HepG2 (cell line): ENCODE measurements at regions not wholly inside any gene's neighbourhood (a gene's known extent, or its start where the extent isn't known, plus 50 kb on each side); places are given as distances from the start of the nearest gene placed in this dataset.

Experiments
- ATAC-seq: fragments of 200-7000 bp; cut with Tn5 transposase; 3 replicates; pipeline ENCODE4 v1.9.1; 2020; ENCODE audit warnings: mild to moderate bottlenecking, moderate library complexity
- BruUV-seq: library from RNA; stranded (reverse); fragments of 400-500 nt; replicated peaks from 2 replicates; lab custom pipeline; 2021; lab: Mats Ljungman, UMichigan
- CTCF ChIA-PET: fragments of 300-600 bp; formaldehyde crosslinking; extraction: SDS; loops from one replicate; lab custom pipeline; 2021; ENCODE audit warnings: low total read pairs, inconsistent platforms, low intra/inter-chr PET ratio; lab: Yijun Ruan, JAX
- POLR2A ChIA-PET: fragments of 350-600 bp; sonication (Branson Sonifier 250); formaldehyde crosslinking; loops from one replicate; lab custom pipeline; 2020; ENCODE audit warnings: antibody characterized with exemption, inconsistent platforms; lab: Yijun Ruan, JAX
- DNase-seq: peaks from one replicate; pipeline ENCODE4 v3.0.0-alpha.2; 2015; ENCODE audit warnings: low spot score
- FAIRE-seq: peaks from 3 replicates; lab custom pipeline; 2011; peaks lifted over from hg19 to GRCh38; lab: Jason Lieb, UNC
- H2AFZ ChIP-seq: one replicate; pipeline ENCODE4 v1.6.1; 2011; ENCODE audit warnings: low read length, inconsistent platforms
- H3K27ac ChIP-seq: fragments of 300-600 bp; 3 replicates; pipeline ENCODE4 v1.8.0; 2011; ENCODE audit warnings: mixed run types, mild to moderate bottlenecking, mixed read lengths, low read length, inconsistent platforms; ENCODE audit not compliant: insufficient read depth; ENCODE audit errors: extremely low read length
- H3K27me3 ChIP-seq, 2 experiments: fragments of 200-600 bp in 1 of 2; 2 replicates in 1 of 2; 3 replicates in 1 of 2; pipeline versions ENCODE4 v1.6.0 to v1.8.0; 2011; ENCODE audit warnings: low read length in 2 of 2, mild to moderate bottlenecking in 2 of 2, moderate library complexity in 2 of 2, inconsistent platforms in 1 of 2; ENCODE audit not compliant: insufficient read depth in 2 of 2, control insufficient read depth in 1 of 2
- H3K36me3 ChIP-seq, 2 experiments: fragments of 200-600 bp in 1 of 2; replicated peaks in 1 of 2; 2 replicates in 1 of 2; 3 replicates in 1 of 2; pipeline versions ENCODE4 v1.5.1 to v1.8.0; 2011; ENCODE audit warnings: low read length in 2 of 2, inconsistent platforms in 1 of 2; ENCODE audit not compliant: insufficient read depth in 2 of 2, control insufficient read depth in 1 of 2
- H3K4me1 ChIP-seq: 2 replicates; pipeline ENCODE4 v1.5.1; 2012; ENCODE audit warnings: low read length, inconsistent platforms; ENCODE audit not compliant: insufficient read depth
- H3K4me2 ChIP-seq: 2 replicates; pipeline ENCODE4 v1.6.0; 2011; ENCODE audit warnings: low read depth, low read length, inconsistent platforms
- H3K4me3 ChIP-seq, 3 experiments: fragments of 200-600 bp in 1 of 3; sonication (generic), shearing (Covaris generic) in 1 of 3; replicated peaks in 1 of 3; 2 replicates each; pipeline ENCODE4 v1.5.1; 2011 to 2016; ENCODE audit warnings: low read length in 3 of 3, inconsistent platforms in 2 of 3, low read depth in 2 of 3, mild to moderate bottlenecking in 2 of 3, control low read depth in 1 of 3, mixed read lengths in 1 of 3; ENCODE audit not compliant: insufficient read depth in 1 of 3
- H3K79me2 ChIP-seq: one replicate; pipeline ENCODE4 v1.6.1; 2011; ENCODE audit warnings: low read length, inconsistent platforms; ENCODE audit not compliant: insufficient read depth
- H3K9ac ChIP-seq: 2 replicates; pipeline ENCODE4 v1.6.0; 2011; ENCODE audit warnings: mild to moderate bottlenecking, low read depth, low read length, inconsistent platforms; ENCODE audit not compliant: insufficient read depth
- H3K9me3 ChIP-seq: 2 replicates; pipeline ENCODE4 v1.5.1; 2012; ENCODE audit warnings: mild to moderate bottlenecking, low read length
- H4K20me1 ChIP-seq: 2 replicates; pipeline ENCODE4 v1.6.0; 2011; ENCODE audit warnings: inconsistent platforms, mild to moderate bottlenecking, low read length, moderate library complexity; ENCODE audit not compliant: insufficient read depth
- CHD4 ChIP-seq: fragments of 200-600 bp; sonication (generic); IDR thresholded peaks from 2 replicates; pipeline ENCODE4 v1.7.0; 2017; ENCODE audit warnings: mild to moderate bottlenecking, low read length, borderline replicate concordance
- FUBP1 ChIP-seq: sonication (generic); formaldehyde crosslinking; IDR thresholded peaks from 2 replicates; pipeline ENCODE4 v1.5.1; 2020; ENCODE audit warnings: missing genetic modification reagents, mild to moderate bottlenecking, borderline replicate concordance
- RARA ChIP-seq: IDR thresholded peaks from 2 replicates; pipeline ENCODE4 v1.6.1; 2016; ENCODE audit warnings: missing genetic modification reagents, missing compliant biosample characterization
- REST ChIP-seq, 2 experiments: IDR thresholded peaks; 2 replicates each; pipeline ENCODE4 v1.6.1; 2011 to 2012; ENCODE audit warnings: low read length in 2 of 2, borderline replicate concordance in 1 of 2, low read depth in 1 of 2, mild to moderate bottlenecking in 1 of 2, moderate library complexity in 1 of 2
- ZNF12 ChIP-seq: sonication (generic); formaldehyde crosslinking; IDR thresholded peaks from 2 replicates; pipeline ENCODE4 v1.5.0; 2020; ENCODE audit warnings: missing genetic modification reagents
- ZNF275 ChIP-seq: sonication (generic); formaldehyde crosslinking; IDR thresholded peaks from 2 replicates; pipeline ENCODE4 v1.8.0; 2022; ENCODE audit warnings: missing genetic modification reagents, mild to moderate bottlenecking, inconsistent platforms, borderline replicate concordance
- ZNF280B ChIP-seq: sonication (generic); formaldehyde crosslinking; IDR thresholded peaks from 2 replicates; pipeline ENCODE4 v1.5.0; 2020; ENCODE audit warnings: missing genetic modification reagents, mild to moderate bottlenecking, borderline replicate concordance
- ZNF30 ChIP-seq: sonication (generic); formaldehyde crosslinking; IDR thresholded peaks from 2 replicates; pipeline ENCODE4 v1.5.0; 2020; ENCODE audit warnings: mild to moderate bottlenecking, missing genetic modification reagents
- ZNF615 ChIP-seq: sonication (generic); formaldehyde crosslinking; IDR thresholded peaks from 2 replicates; pipeline ENCODE4 v1.5.0; 2020; ENCODE audit warnings: mild to moderate bottlenecking, missing genetic modification reagents, borderline replicate concordance
- ZNF7 ChIP-seq: IDR thresholded peaks from 2 replicates; pipeline ENCODE4 v1.6.1; 2016; ENCODE audit warnings: missing biosample characterization, missing genetic modification reagents
- ZSCAN22 ChIP-seq: sonication (generic); formaldehyde crosslinking; IDR thresholded peaks from 2 replicates; pipeline ENCODE4 v1.4.0; 2020; ENCODE audit warnings: mild to moderate bottlenecking, missing genetic modification reagents
- ZZZ3 ChIP-seq: sonication (generic); formaldehyde crosslinking; IDR thresholded peaks from 2 replicates; pipeline ENCODE4 v1.4.0; 2020; ENCODE audit warnings: missing genetic modification reagents, mild to moderate bottlenecking, borderline replicate concordance
- WGBS: methylation state at CpG from one replicate; pipeline ENCODE4 v1.1.6; 2017; ENCODE audit warnings: low lambda C conversion rate; 5-methylcytosine and 5-hydroxymethylcytosine counted together
- in situ Hi-C: cut with HindIII; loops from 2 replicates; pipeline ENCODE4 v1.10.0; 2017; ENCODE audit warnings: low pct_unique_long_range_greater_than_20kb; ENCODE audit not compliant: extremely low pct_ligation_motif_present
- intact Hi-C: fragments of 100-400 bp; cut with micrococcal nuclease; formaldehyde crosslinking; loops from one replicate; pipeline ENCODE4 v1.10.0; 2022; ENCODE audit not compliant: unreplicated experiment

- TF ChIP-seq ZNF275 (CRISPR knock-in tag) (no peak), FUBP1 (no peak)
These were observed 355.9 kb upstream of the TLE4 start (continued) for GRCh38 chr9:79215821-79216220.

GRCh38 chr9:79220251-79220650 lies 351.5 kb upstream of the TLE4 start:
- no peak overlapping the region for H3K4me2 ChIP-seq
- ChIA-PET CTCF (no interaction called here), POLR2A (no interaction called here)
- FAIRE-seq = no peak
- intact Hi-C loops (no loop called here), in situ Hi-C loops (no loop called here)
- H3K4me1 ChIP-seq = no peaks in the 10 kb centered on the region
- WGBS = 0% methylated on average over 1 of the region's 1 CpG
- H3K9ac ChIP-seq = no peak overlapping the region
- ATAC-seq = no peak
- H3K36me3 ChIP-seq = no peaks in the 10 kb centered on the region
- no peak overlapping the region for H3K27ac ChIP-seq
- no peak for DNase-seq
- BruUV-seq = no TSS peak
- H3K4me3 ChIP-seq = no peak overlapping the region
- no peaks in the 10 kb centered on the region for H3K79me2 ChIP-seq
- H2AFZ ChIP-seq = no peak overlapping the region
- no peaks in the 10 kb centered on the region for H3K27me3 ChIP-seq
- peaks cover 7% of the 10 kb centered on the region; the same call in 1 of the 2 replicates for H3K9me3 ChIP-seq
- no peaks in the 10 kb centered on the region for H4K20me1 ChIP-seq
- no peak for TF ChIP-seq ZZZ3 (CRISPR knock-in tag)
- no peak for TF ChIP-seq REST (IDR thresholded peaks at IDR 0.05; ENCODE audit: borderline replicate concordance in 1 of 2, low read depth in 1 of 2, low read length in 2 of 2)
- TF ChIP-seq ZNF7 (CRISPR knock-in tag) = no peak
- TF ChIP-seq ZNF30 (CRISPR knock-in tag) = no peak
- no peak for TF ChIP-seq ZNF615 (CRISPR knock-in tag)
- no peak for TF ChIP-seq ZNF12 (CRISPR knock-in tag)
- TF ChIP-seq ZNF280B (CRISPR knock-in tag) = no peak
- no peak for TF ChIP-seq ZSCAN22
- TF ChIP-seq CHD4 = no peak
- no peak for TF ChIP-seq RARA
